HepG2 (cell line): ENCODE measurements at regions not wholly inside any gene's neighbourhood (a gene's known extent, or its start where the extent isn't known, plus 50 kb on each side); places are given as distances from the start of the nearest gene placed in this dataset.

Experiments
- ADNP ChIP-seq: sonication (generic); formaldehyde crosslinking; IDR thresholded peaks from 2 replicates; pipeline ENCODE4 v1.4.0; 2020; ENCODE audit warnings: missing genetic modification reagents
- CTCF ChIP-seq: sonication (generic); formaldehyde crosslinking; IDR thresholded peaks from 2 replicates; pipeline ENCODE4 v1.5.0; 2020; ENCODE audit warnings: mild to moderate bottlenecking, missing genetic modification reagents, moderate library complexity
- EP300 ChIP-seq, 3 experiments: sonication (generic) in 1 of 3; formaldehyde crosslinking in 1 of 3; IDR thresholded peaks; 2 replicates each; pipeline versions ENCODE4 v1.5.1 to v1.6.1; 2011 to 2020; ENCODE audit warnings: low read depth in 2 of 3, low read length in 2 of 3, borderline replicate concordance in 1 of 3, improper control_type of control experiment in 1 of 3, mild to moderate bottlenecking in 1 of 3, missing genetic modification reagents in 1 of 3, moderate library complexity in 1 of 3
- FOSL2 ChIP-seq: sonication (generic); formaldehyde crosslinking; IDR thresholded peaks from 2 replicates; pipeline ENCODE4 v1.4.0; 2020; ENCODE audit warnings: missing genetic modification reagents
- FOXC1 ChIP-seq: sonication (generic); formaldehyde crosslinking; IDR thresholded peaks from 2 replicates; pipeline ENCODE4 v1.8.0; 2022; ENCODE audit warnings: mild to moderate bottlenecking, missing genetic modification reagents, borderline replicate concordance
- GABPA ChIP-seq, 2 experiments: IDR thresholded peaks; 2 replicates each; pipeline ENCODE4 v1.6.1; 2011 to 2016; ENCODE audit warnings: low read depth in 2 of 2, low read length in 1 of 2, missing biosample characterization in 1 of 2, missing genetic modification characterization in 1 of 2
- HMGXB4 ChIP-seq, 2 experiments: sonication (generic) in 1 of 2; formaldehyde crosslinking in 1 of 2; IDR thresholded peaks; 2 replicates each; pipeline versions ENCODE4 v1.4.0 to v1.6.1; 2018 to 2020; ENCODE audit warnings: missing genetic modification reagents in 2 of 2, borderline replicate concordance in 1 of 2, low read depth in 1 of 2, mild to moderate bottlenecking in 1 of 2, missing biosample characterization in 1 of 2
- IKZF4 ChIP-seq: sonication (generic); formaldehyde crosslinking; IDR thresholded peaks from 2 replicates; pipeline ENCODE4 v1.5.1; 2020; ENCODE audit warnings: borderline replicate concordance, mild to moderate bottlenecking, low read depth, missing genetic modification reagents; ENCODE audit errors: not compliant biosample characterization
- ZBTB43 ChIP-seq: sonication (generic); formaldehyde crosslinking; conservative IDR thresholded peaks from 2 replicates; pipeline ENCODE4 v1.4.0; 2020; ENCODE audit warnings: missing genetic modification reagents
- ZNF282 ChIP-seq: fragments of 450-650 bp; IDR thresholded peaks from 2 replicates; pipeline ENCODE4 v1.6.1; 2018; ENCODE audit not compliant: partially characterized antibody
- ZNF609 ChIP-seq: sonication (generic); formaldehyde crosslinking; IDR thresholded peaks from 2 replicates; pipeline ENCODE4 v1.4.0; 2020; ENCODE audit warnings: mild to moderate bottlenecking, missing genetic modification reagents, borderline replicate concordance

- TF ChIP-seq IKZF4 (CRISPR knock-in tag), result no peak
- TF ChIP-seq ZNF609 (CRISPR knock-in tag), result no peak
- TF ChIP-seq CTCF (CRISPR knock-in tag), result no peak
- TF ChIP-seq ZNF282, result no peak
- TF ChIP-seq GABPA (IDR thresholded peaks at IDR 0.05; ENCODE audit: low read depth, low read length), result no peak
- TF ChIP-seq GABPA (CRISPR knock-in tag; IDR thresholded peaks at IDR 0.05; ENCODE audit: low read depth), result no peak
- no peak for TF ChIP-seq HMGXB4 (CRISPR knock-in tag; IDR thresholded peaks at IDR 0.05; ENCODE audit: borderline replicate concordance in 1 of 2, low read depth in 1 of 2)
- TF ChIP-seq ZBTB43 (CRISPR knock-in tag), result no peak
- no peak for TF ChIP-seq EP300 (IDR thresholded peaks at IDR 0.05; ENCODE audit: low read depth in 2 of 2, low read length in 2 of 2)
- no peak for TF ChIP-seq EP300 (CRISPR knock-in tag; IDR thresholded peaks at IDR 0.05; ENCODE audit: borderline replicate concordance)
- TF ChIP-seq FOXC1 (CRISPR knock-in tag), result no peak
- TF ChIP-seq ADNP (CRISPR knock-in tag), result no peak
- TF ChIP-seq FOSL2 (CRISPR knock-in tag), result no peak
These were observed 161.0 kb downstream of the CBLN1 start for GRCh38 chr16:49120631-49121030.
